Epithelial cell of esophagus (primary cell): ENCODE measurements at regions not wholly inside any gene's neighbourhood (a gene's known extent, or its start where the extent isn't known, plus 50 kb on each side); places are given as distances from the start of the nearest gene placed in this dataset.

Experiments
- DNase-seq: peaks from one replicate; pipeline ENCODE4 v3.0.0; 2010; ENCODE audit warnings: low read depth
- H3K4me3 ChIP-seq: 2 replicates; pipeline ENCODE4 v1.5.1; 2011; ENCODE audit warnings: mild to moderate bottlenecking, low read length, control low read depth
- TF ChIP-seq, protein P1 (sequence below): IDR thresholded peaks from 2 replicates; pipeline ENCODE4 v1.5.1; 2011; ENCODE audit warnings: low read depth, mild to moderate bottlenecking, low read length, control low read depth, inconsistent platforms; ENCODE audit not compliant: insufficient read depth; ENCODE audit errors: missing control alignments

DNA sequence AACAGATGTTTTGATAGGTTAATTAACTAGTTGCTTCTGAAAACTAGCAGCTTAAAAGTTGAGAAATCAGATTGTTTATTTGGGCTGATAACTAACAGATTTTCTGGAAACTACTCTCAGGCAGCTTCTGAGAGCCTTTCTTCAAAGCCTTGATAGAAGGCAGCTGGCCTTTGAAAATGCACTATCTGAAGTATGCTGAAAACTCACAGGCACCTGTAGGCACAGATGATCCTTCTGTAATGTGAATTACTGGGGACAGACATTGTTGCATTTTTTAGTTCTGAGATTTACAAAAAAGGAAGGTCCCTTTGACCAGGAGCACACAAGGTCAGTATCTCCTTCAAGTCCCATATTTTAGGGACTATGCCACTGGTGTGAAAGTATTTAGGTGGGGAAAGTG lies 460.8 kb upstream of the CNTN5 start:
- TF ChIP-seq, protein P1, sequence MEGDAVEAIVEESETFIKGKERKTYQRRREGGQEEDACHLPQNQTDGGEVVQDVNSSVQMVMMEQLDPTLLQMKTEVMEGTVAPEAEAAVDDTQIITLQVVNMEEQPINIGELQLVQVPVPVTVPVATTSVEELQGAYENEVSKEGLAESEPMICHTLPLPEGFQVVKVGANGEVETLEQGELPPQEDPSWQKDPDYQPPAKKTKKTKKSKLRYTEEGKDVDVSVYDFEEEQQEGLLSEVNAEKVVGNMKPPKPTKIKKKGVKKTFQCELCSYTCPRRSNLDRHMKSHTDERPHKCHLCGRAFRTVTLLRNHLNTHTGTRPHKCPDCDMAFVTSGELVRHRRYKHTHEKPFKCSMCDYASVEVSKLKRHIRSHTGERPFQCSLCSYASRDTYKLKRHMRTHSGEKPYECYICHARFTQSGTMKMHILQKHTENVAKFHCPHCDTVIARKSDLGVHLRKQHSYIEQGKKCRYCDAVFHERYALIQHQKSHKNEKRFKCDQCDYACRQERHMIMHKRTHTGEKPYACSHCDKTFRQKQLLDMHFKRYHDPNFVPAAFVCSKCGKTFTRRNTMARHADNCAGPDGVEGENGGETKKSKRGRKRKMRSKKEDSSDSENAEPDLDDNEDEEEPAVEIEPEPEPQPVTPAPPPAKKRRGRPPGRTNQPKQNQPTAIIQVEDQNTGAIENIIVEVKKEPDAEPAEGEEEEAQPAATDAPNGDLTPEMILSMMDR: no peak
- DNase-seq: no peak
- no peak overlapping the region for H3K4me3 ChIP-seq

DNA sequence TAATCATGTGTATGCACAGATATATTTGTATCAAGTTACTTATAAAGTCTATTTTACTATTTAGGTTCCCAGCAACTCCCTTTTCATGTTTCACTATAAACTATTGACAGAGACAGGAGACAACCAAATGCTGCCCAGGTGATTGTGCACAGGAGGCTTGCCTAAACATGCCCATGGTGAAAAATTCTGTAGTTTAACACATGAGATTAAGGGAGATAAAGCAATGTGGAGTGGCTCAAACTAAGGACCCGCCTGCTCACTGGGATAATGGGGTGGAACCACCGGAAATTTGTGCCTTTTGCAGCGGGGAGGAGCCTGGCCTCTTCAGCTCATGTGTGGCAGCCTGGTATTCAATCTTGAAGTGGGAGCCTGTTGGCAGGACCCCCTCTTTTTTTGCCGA lies 459.5 kb upstream of the CNTN5 start:
- H3K4me3 ChIP-seq: no peak overlapping the region
- peak; percentile 69 for DNase-seq
- TF ChIP-seq, protein P1: no peak

DNA sequence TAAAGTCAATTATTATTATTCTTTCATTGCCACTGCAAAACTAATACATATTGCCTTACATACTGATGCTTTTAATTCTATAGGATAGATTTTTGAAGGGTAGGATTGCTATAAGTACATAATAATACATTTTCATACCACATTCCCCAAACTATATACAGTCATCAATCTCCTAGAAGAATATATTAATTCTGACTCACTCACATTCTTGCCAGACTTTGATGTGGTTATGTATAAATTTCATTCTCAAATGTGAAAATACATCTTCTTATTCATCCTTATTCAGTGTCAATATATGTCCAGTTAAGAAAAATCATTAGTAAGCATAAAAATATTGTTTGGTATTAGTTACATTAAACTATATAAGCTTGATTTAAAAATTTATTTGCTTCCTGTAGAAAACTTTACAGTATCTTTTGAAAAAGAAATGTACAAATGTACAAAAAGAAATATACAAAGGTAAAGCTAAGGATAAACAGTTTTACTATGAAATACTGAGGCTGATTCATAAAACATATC lies 458.8 kb upstream of the CNTN5 start:
- DNase-seq: peak; percentile 29
- H3K4me3 ChIP-seq: no peak overlapping the region
- TF ChIP-seq, protein P1: no peak

DNA sequence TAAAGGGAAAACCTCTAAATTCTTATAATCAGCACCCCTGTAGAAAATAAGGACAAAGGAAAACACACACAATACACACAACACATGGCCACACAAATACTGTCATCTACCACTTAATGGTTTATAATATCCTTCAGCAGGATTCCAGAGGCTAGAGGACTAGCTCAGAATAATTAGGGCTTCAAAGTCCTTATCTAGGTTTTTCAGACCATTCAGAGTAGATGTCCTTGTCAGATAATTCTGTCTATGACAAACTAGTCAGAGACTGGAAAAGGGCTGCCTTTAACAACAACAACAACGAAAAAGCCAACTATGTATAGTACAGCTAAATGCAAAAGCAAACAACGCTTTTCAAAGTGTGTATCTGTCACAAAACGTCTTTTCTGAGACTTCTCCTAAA lies 456.5 kb upstream of the CNTN5 start:
- no peak overlapping the region for H3K4me3 ChIP-seq
- TF ChIP-seq, protein P1: no peak
- no peak for DNase-seq

DNA sequence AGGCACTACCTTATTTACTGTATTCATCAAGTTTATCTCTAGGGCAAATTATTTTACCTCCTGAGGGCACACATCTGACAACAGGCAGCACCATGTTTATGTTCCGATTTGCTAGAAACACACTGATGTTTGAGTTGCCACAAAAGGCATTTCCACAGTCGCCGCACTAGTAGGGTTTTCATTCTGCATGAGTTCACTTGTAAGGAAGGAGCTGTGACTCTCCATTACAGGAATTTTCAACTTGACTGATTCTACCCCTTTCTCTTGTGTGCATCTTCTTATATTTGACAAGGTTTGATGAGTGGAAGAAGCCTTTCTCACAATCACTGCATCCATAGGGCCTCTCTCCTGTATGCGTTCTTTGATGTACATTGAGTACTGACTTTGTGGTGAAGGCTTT lies 455.9 kb upstream of the CNTN5 start:
- no peak overlapping the region for H3K4me3 ChIP-seq
- no peak for DNase-seq
- TF ChIP-seq, protein P1: no peak

DNA sequence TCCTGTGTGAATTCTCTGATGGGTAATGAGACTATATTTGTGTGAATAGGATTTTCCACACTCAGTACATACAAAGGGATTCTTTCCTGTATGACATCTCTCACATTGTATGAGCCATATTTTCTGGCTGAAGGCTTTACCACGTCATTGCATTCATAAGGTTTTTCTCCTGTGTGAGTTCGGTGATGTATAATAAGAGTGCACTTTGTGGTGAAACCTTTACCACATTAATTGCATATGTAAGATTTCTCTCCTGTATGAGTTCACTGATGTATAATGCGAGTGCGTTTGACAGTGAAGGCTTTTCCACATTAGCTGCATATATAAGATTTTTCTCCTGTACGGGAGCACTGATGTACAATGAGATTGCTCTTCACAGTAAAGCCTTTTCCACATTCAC lies 455.4 kb upstream of the CNTN5 start:
- no peak for DNase-seq
- no peak overlapping the region for H3K4me3 ChIP-seq
- TF ChIP-seq, protein P1: no peak

DNA sequence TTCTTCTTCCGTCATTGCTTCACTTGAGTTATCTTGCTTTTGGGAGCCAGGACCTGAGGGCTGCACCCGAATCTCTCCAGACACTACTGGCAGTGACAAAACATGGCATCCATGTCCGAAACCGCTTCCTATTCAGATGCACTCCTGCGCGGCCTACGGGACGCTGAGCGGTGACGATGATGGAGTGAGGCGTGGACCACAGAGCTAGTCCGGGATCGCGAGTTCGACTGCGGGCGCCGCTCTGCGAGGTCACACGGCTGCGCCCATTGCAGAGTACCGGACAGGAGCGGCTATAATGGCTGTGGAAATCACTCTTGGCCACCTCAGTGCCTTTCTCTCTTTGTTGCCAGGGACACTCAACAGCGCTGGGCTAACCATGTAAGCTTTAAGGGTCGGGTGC lies 453.8 kb upstream of the CNTN5 start:
- H3K4me3 ChIP-seq: no peak overlapping the region
- DNase-seq: no peak
- TF ChIP-seq, protein P1: no peak
